ENCODE measurements at regions not wholly inside any gene's neighbourhood (a gene's known extent, or its start where the extent isn't known, plus 50 kb on each side); places are given as distances from the start of the nearest gene placed in this dataset.

- TF ChIP-seq CTCF (conservative IDR thresholded peaks at IDR 0.05; ENCODE audit: low read length) (no peak), EZH2phosphoT487 (IDR thresholded peaks at IDR 0.05; ENCODE audit: borderline replicate concordance, low read depth, low read length) (no peak)
Measured at GRCh38 chr4:58074382-58074781, 964.2 kb upstream of the IGFBP7 start.
